Hepatocyte (in vitro differentiated cells): ENCODE measurements at regions not wholly inside any gene's neighbourhood (a gene's known extent, or its start where the extent isn't known, plus 50 kb on each side); places are given as distances from the start of the nearest gene placed in this dataset.

Source experiments
- DNase-seq: peaks from one replicate; pipeline ENCODE4 v3.0.0-alpha.2; 2016; ENCODE audit warnings: low spot score
- H2AFZ ChIP-seq: fragments of 200-600 bp; sonication (generic); 2 replicates; pipeline ENCODE4 v1.6.0; 2016; ENCODE audit warnings: antibody characterized with exemption, mild to moderate bottlenecking
- H3K27ac ChIP-seq: fragments of 200-600 bp; sonication (generic); 2 replicates; pipeline ENCODE4 v1.5.1; 2016; ENCODE audit warnings: mild to moderate bottlenecking
- H3K27me3 ChIP-seq: fragments of 200-600 bp; sonication (generic); 2 replicates; pipeline ENCODE4 v1.6.1; 2016
- H3K36me3 ChIP-seq: fragments of 200-600 bp; sonication (generic); replicated peaks from 2 replicates; pipeline ENCODE4 v1.5.1; 2016; ENCODE audit warnings: low read depth; ENCODE audit not compliant: insufficient read depth
- H3K4me1 ChIP-seq: fragments of 200-600 bp; sonication (generic); 2 replicates; pipeline ENCODE4 v1.5.1; 2016; ENCODE audit warnings: mild to moderate bottlenecking, moderate library complexity; ENCODE audit not compliant: insufficient read depth
- H3K4me2 ChIP-seq: fragments of 200-600 bp; sonication (generic); 2 replicates; pipeline ENCODE4 v1.6.0; 2016
- H3K4me3 ChIP-seq: fragments of 200-600 bp; sonication (generic); 2 replicates; pipeline ENCODE4 v1.5.1; 2016; ENCODE audit warnings: mild to moderate bottlenecking
- H3K79me2 ChIP-seq: fragments of 200-600 bp; sonication (generic); 2 replicates; pipeline ENCODE4 v1.6.0; 2017; ENCODE audit warnings: mild to moderate bottlenecking
- H3K9me2 ChIP-seq: fragments of 200-600 bp; sonication (generic); replicated peaks from 2 replicates; pipeline ENCODE4 v1.6.0; 2017; ENCODE audit warnings: mild to moderate bottlenecking; ENCODE audit not compliant: insufficient read depth
- H3K9me3 ChIP-seq: fragments of 200-600 bp; sonication (generic); 2 replicates; pipeline ENCODE4 v1.5.1; 2016; ENCODE audit warnings: low read depth, mild to moderate bottlenecking
- H4K20me1 ChIP-seq: fragments of 200-600 bp; sonication (generic); 2 replicates; pipeline ENCODE4 v1.6.0; 2016; ENCODE audit warnings: mild to moderate bottlenecking; ENCODE audit not compliant: insufficient read depth, poor library complexity, severe bottlenecking
- EZH2 ChIP-seq: fragments of 200-600 bp; sonication (generic); IDR thresholded peaks from 2 replicates; pipeline ENCODE4 v1.6.1; 2016; ENCODE audit warnings: antibody characterized with exemption, mild to moderate bottlenecking, borderline replicate concordance
- EZH2phosphoT487 ChIP-seq: fragments of 200-600 bp; sonication (generic); IDR thresholded peaks from one replicate; pipeline ENCODE4 v1.6.1; 2018; ENCODE audit warnings: antibody characterized with exemption, mild to moderate bottlenecking, low read depth, moderate library complexity; ENCODE audit not compliant: unreplicated experiment, severe bottlenecking
- WGBS: methylation state at CpG from one replicate; pipeline ENCODE4 v1.1.6; 2016; ENCODE audit warnings: low lambda C conversion rate; ENCODE audit errors: missing lambda C conversion rate; 5-methylcytosine and 5-hydroxymethylcytosine counted together
- TF ChIP-seq, protein P1 (sequence below): fragments of 200-600 bp; sonication (generic); IDR thresholded peaks from 2 replicates; pipeline ENCODE4 v1.5.1; 2016; ENCODE audit warnings: antibody characterized with exemption, mild to moderate bottlenecking; ENCODE audit not compliant: poor library complexity

DNA sequence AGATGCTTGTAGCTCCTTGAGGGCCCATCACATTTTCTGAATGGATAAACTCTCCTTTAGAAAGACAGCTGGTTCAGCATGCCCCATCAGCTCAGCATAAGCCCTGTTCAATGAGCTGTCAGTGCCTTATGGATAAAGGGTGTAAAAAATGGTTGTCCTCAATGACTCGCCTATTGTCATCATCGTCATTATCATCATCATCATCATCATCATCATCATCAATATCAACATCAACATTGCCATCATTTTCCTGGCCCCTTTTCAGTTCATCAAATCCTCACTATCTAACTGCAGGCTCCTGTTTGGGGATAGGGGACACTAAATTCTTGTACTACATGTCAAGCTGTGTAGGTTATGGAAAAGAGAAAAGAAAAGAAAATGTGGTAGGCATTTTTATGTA is 310.7 kb upstream of the MTNR1B start:
- no peaks in the 10 kb centered on the region for H3K9me3 ChIP-seq
- H3K27me3 ChIP-seq, result no peaks in the 10 kb centered on the region
- H3K4me3 ChIP-seq, result no peak overlapping the region
- no peaks in the 10 kb centered on the region for H4K20me1 ChIP-seq
- no peaks in the 10 kb centered on the region for H3K9me2 ChIP-seq
- DNase-seq, result no peak
- no peak for TF ChIP-seq EZH2
- TF ChIP-seq, protein P1, sequence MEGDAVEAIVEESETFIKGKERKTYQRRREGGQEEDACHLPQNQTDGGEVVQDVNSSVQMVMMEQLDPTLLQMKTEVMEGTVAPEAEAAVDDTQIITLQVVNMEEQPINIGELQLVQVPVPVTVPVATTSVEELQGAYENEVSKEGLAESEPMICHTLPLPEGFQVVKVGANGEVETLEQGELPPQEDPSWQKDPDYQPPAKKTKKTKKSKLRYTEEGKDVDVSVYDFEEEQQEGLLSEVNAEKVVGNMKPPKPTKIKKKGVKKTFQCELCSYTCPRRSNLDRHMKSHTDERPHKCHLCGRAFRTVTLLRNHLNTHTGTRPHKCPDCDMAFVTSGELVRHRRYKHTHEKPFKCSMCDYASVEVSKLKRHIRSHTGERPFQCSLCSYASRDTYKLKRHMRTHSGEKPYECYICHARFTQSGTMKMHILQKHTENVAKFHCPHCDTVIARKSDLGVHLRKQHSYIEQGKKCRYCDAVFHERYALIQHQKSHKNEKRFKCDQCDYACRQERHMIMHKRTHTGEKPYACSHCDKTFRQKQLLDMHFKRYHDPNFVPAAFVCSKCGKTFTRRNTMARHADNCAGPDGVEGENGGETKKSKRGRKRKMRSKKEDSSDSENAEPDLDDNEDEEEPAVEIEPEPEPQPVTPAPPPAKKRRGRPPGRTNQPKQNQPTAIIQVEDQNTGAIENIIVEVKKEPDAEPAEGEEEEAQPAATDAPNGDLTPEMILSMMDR, result no peak
- TF ChIP-seq EZH2phosphoT487, result no peak
- 86% methylated on average over 2 of the region's 2 CpGs for WGBS
- H3K4me1 ChIP-seq, result no peaks in the 10 kb centered on the region
- no peak overlapping the region for H2AFZ ChIP-seq
- H3K4me2 ChIP-seq, result no peak overlapping the region
- H3K36me3 ChIP-seq, result no peaks in the 10 kb centered on the region
- no peak overlapping the region for H3K27ac ChIP-seq
- H3K79me2 ChIP-seq, result no peaks in the 10 kb centered on the region

GRCh38 chr11:92659793-92660192 is 309.7 kb upstream of the MTNR1B start:
- H3K4me2 ChIP-seq, result no peak overlapping the region
- H3K79me2 ChIP-seq, result no peaks in the 10 kb centered on the region
- no peaks in the 10 kb centered on the region for H3K4me1 ChIP-seq
- H3K36me3 ChIP-seq, result no peaks in the 10 kb centered on the region
- no peaks in the 10 kb centered on the region for H4K20me1 ChIP-seq
- H3K27ac ChIP-seq, result no peak overlapping the region
- DNase-seq, result no peak
- no peak overlapping the region for H3K4me3 ChIP-seq
- no peak overlapping the region for H2AFZ ChIP-seq
- no peaks in the 10 kb centered on the region for H3K9me3 ChIP-seq
- 86% methylated on average over 3 of the region's 3 CpGs for WGBS
- no peaks in the 10 kb centered on the region for H3K9me2 ChIP-seq
- no peak for TF ChIP-seq EZH2phosphoT487
- TF ChIP-seq, protein P1, result no peak
- H3K27me3 ChIP-seq, result no peaks in the 10 kb centered on the region

DNA sequence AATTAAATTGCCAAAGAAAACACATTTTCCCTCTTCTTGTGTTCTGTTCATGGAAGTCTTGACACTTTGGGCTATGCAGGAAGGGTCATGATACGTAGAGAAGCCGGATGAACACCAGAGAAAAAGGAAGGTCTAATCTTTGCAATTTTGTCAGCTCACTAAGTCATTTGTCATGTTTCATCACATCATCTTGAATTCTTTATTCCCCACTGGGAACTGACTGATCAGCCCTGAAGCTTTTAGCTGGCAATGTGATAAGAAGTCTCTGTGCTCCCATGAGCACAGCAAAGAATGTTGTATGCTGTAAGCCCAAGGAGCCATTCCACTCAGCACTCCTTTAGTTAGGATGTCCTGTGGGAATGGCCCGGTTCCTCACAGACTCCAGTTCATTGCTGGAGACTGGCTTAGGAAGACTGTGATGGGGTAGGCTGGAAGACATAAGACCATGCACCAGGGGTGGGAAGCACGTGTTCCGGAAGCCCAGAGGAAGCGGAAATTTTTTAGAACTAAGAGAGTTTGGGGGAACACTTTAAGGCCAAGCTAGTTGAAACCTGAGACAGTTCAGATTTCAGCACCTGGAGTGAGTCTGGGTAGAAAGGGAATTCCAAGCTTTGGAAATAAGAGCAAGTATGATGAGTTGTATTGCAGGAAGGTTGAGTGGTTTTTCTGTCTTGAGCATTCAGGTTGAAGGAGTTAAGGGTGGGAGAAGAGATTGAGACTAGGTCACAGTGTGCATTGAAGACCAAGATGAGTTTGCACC is 306.7 kb upstream of the MTNR1B start:
- Histone ChIP-seq H3K79me2 (no peaks in the 10 kb centered on the region), H3K4me2 (no peak overlapping the region), H2AFZ (no peak overlapping the region), H4K20me1 (no peaks in the 10 kb centered on the region), H3K9me2 (no peaks in the 10 kb centered on the region), H3K4me3 (no peak overlapping the region), H3K36me3 (no peaks in the 10 kb centered on the region), H3K27ac (no peak overlapping the region), H3K4me1 (no peaks in the 10 kb centered on the region), H3K27me3 (no peaks in the 10 kb centered on the region), H3K9me3 (no peaks in the 10 kb centered on the region)
- no peak for TF ChIP-seq EZH2
- TF ChIP-seq EZH2phosphoT487, result no peak
- TF ChIP-seq, protein P1, result no peak
- WGBS, result 82% methylated on average over 6 of the region's 6 CpGs
- DNase-seq, result no peak
